IPS DF 19.7 (cell line): ENCODE measurements at regions not wholly inside any gene's neighbourhood (a gene's known extent, or its start where the extent isn't known, plus 50 kb on each side); places are given as distances from the start of the nearest gene placed in this dataset.

ENCODE experiments used
- DNase-seq: peaks from one replicate; pipeline ENCODE4 v3.0.0-alpha.2; 2013; ENCODE audit warnings: low read depth, low spot score

GRCh38 chr1:168867941-168868634 lies 139.1 kb upstream of the DPT start:
- DNase-seq: no peak

- DNase-seq: no peak
Observed at GRCh38 chr1:168871531-168871930, 142.5 kb upstream of the DPT start.

- no peak for DNase-seq
Observed at GRCh38 chr1:168875831-168876230, 146.8 kb upstream of the DPT start.

GRCh38 chr1:168876830-168877229 lies 147.8 kb upstream of the DPT start:
- no peak for DNase-seq

- DNase-seq: no peak
Observed at GRCh38 chr1:168879896-168880734, 151.1 kb upstream of the DPT start.

GRCh38 chr1:168881656-168882260 lies 152.8 kb upstream of the DPT start:
- no peak for DNase-seq

- DNase-seq: no peak
Observed at GRCh38 chr1:168887381-168887780, 158.4 kb upstream of the DPT start.

- DNase-seq: no peak
Observed at GRCh38 chr1:168888418-168888817, 159.4 kb upstream of the DPT start.

GRCh38 chr1:168892931-168893330 lies 163.9 kb upstream of the DPT start:
- no peak for DNase-seq

GRCh38 chr1:168893359-168893801 lies 164.4 kb upstream of the DPT start:
- DNase-seq: no peak

- DNase-seq: no peak
Observed at GRCh38 chr1:168894397-168894903, 165.4 kb upstream of the DPT start.

GRCh38 chr1:168897249-168897648 lies 168.2 kb upstream of the DPT start:
- DNase-seq: no peak

GRCh38 chr1:168903237-168903830 lies 174.3 kb upstream of the DPT start:
- no peak for DNase-seq

- no peak for DNase-seq
Observed at GRCh38 chr1:168905633-168906032, 176.6 kb upstream of the DPT start.

- DNase-seq: no peak
Observed at GRCh38 chr1:168906367-168906766, 177.4 kb upstream of the DPT start.

- no peak for DNase-seq
Observed at GRCh38 chr1:168907053-168907452, 178.0 kb upstream of the DPT start.

GRCh38 chr1:168907786-168908348 lies 178.9 kb upstream of the DPT start:
- no peak for DNase-seq

- no peak for DNase-seq
Observed at GRCh38 chr1:168910403-168910802, 181.4 kb upstream of the DPT start.

GRCh38 chr1:168911370-168911769 lies 182.4 kb upstream of the DPT start:
- DNase-seq: no peak

GRCh38 chr1:168913711-168914463 lies 184.9 kb upstream of the DPT start:
- no peak for DNase-seq

- no peak for DNase-seq
Observed at GRCh38 chr1:168917309-168917708, 188.3 kb upstream of the DPT start.
